Epithelial cell of prostate (primary cell): ENCODE measurements at regions not wholly inside any gene's neighbourhood (a gene's known extent, or its start where the extent isn't known, plus 50 kb on each side); places are given as distances from the start of the nearest gene placed in this dataset.
A peak's percentile ranks its signal among the peaks of the same experiment; 100 is the strongest.
"Not testable (repeated sequence)": the region's sequence is repeated elsewhere in the genome, so short reads cannot be mapped to it uniquely, and the experiment has no call there.

Experiments
- DNase-seq: peaks from one replicate; pipeline ENCODE4 v3.0.0-alpha.2; 2011; ENCODE audit warnings: low read depth, low spot score
- H3K27ac ChIP-seq: fragments of 450-650 bp; 2 replicates; pipeline ENCODE4 v1.5.1; 2017; ENCODE audit warnings: mild to moderate bottlenecking

DNA sequence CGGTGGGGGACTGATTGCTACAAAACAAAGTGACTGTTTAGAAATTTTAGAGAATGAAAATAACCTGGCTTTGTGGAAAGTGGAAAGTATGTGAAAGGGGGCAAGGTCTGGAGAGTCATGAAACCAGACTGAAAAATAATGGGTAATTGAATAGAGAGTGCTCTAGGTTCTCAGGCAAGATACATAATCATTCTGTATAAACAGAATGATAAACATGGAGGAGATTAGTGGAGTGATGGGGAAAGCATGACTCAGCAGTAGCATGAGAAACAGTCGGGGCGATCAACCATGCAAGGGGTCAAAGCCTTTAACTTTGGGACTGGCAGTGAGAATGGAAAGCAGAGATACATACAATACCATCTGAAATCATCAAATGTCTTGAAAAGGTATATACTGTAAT, 332.5 kb downstream of the CCER1 start:
- no peak for DNase-seq
- no peak overlapping the region for H3K27ac ChIP-seq

DNA sequence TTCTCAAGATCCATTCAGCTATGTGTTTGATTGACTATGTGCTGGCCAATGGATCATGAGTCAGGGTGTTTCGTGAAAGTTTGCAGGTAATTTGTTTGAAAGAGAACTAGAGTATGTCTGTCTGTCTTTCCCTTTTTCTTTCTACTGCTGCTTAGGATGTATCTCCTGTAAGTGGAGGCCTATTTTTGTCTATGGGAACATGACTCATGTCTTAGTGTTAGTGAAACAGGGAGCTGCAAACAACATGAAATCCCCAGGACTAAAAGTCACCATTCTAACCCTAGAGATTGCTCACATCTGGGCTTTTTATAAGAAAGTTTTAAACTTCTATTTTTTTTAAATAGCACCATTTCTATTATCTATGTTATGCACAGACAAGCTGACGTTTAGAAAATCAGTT, 333.0 kb downstream of the CCER1 start:
- no peak overlapping the region for H3K27ac ChIP-seq
- no peak for DNase-seq

DNA sequence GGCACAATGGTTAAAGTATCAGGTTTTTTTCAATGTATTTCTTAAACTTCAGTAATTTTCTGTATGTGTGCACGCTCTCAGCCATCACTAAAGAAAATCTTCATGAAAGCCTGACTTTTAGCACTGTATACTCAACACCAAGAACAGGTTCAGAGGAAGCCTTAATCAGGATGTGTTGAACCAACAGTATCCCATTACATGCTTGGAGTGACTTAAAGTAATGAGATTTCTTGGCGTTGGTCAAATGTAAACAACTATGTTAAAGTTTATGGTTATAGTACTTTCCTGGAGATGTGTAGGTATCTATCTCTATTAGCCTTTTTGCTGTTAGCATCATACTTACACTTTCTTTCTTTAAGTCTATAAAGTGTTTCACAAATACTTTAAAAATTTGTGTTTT, 335.0 kb downstream of the CCER1 start:
- no peak overlapping the region for H3K27ac ChIP-seq
- no peak for DNase-seq

DNA sequence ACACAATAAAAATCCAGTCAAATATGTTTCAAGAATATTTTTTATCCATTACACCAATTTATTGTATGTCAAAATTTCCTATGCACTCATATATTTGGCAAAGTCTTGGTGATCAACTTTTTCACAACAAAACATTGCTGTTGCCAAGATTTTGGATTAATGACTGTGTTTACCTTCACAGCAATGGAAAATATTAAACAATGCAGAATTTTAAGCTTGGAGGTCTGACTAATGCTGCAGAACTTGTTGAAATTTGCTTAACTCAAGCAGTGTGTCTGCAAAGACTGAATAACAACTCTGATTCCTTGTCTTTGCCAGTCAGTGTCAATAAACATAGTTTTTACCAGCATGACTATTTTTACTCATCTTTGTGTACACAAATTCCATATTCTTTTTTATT, 336.4 kb downstream of the CCER1 start:
- DNase-seq = peak; percentile 54
- H3K27ac ChIP-seq = no peak overlapping the region

DNA sequence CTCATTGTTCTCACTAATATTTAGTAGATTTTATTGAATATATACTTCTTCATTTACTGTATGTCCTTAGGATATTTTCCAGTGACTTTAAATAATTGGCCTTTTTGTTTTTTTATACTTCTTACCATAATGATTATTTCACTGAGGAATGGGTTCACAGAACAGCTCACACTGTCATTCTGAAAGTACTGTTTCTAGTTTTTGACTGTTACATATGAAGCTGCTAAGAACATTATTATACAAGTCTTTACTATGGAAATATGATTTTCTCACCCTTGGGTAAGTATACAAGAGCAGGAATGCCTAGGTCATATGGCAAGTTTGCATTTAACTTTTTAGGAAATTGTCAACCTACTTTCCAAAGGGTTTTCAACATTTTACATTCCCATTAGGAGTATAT, 343.1 kb downstream of the CCER1 start:
- H3K27ac ChIP-seq = no peak overlapping the region
- no peak for DNase-seq

DNA sequence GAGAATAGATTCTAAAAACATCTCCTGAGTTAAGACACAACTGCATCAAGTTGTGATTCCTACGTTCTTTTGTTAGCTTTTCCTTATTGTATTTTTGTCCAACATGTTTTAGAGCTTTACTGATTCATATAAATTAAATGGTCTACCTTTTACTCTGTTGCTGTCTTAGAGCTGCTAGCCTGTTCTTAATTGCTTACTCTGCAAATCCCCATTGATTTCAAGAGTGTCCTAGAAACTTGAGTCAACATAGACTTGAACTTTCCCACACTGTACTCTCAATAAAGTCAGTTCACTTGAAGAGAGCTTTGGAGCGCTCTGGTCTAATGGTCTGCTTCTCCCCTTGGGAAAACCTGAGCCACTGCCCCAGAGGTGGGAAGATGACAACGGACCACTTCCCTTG, 343.9 kb downstream of the CCER1 start:
- no peak for DNase-seq
- H3K27ac ChIP-seq = no peak overlapping the region

DNA sequence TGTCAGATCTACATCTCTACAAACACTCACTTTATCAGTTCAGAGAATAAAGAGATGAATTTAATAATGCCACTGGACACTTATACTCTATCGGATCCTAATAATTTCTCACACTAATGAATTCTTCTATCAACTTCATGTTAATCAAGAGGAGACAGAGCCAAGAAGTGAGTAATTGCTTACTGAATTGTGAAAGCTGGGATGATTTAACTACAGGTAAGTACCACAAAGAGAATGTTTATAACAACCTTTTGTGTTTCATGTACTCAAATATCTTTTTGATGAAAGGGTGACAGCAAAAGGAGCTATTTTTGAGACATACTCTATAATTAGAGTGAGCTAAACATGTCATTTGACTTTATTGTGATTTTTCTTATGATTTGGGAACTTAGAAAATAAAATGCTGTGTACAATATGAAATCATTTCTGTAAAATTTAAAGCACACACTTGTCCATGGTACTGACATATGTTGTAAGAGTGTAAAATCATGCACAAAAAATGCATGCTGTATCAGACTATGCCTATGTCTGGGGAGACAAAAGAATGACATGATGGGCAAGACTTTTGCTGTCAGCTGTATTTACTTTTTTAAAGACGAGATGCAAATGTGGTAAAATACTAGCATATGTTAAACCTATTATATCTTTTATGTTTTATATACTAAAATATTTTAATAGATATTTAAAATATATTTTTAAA, 361.2 kb downstream of the CCER1 start:
- peak overlapping the region; percentile 40 for H3K27ac ChIP-seq
- no peak for DNase-seq

DNA sequence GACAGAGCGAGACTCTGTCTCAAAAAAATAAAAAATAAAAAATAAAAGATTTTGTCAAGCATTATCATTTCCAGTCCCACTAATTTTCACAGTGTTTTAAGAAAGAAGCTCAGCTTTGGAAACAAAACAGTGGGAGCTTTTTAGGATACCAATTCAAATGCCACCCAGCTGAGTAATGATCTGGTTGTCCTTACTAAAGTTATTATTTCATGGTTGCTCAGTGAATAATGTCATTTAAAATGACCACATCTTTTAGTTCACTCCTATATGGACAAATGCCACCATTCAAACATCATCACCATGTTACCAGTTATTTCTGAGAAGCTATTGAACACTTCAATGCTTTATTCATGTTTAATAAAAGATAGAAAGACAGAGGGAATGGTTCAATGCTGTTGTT, 365.0 kb downstream of the CCER1 start:
- no peak overlapping the region for H3K27ac ChIP-seq
- no peak for DNase-seq

DNA sequence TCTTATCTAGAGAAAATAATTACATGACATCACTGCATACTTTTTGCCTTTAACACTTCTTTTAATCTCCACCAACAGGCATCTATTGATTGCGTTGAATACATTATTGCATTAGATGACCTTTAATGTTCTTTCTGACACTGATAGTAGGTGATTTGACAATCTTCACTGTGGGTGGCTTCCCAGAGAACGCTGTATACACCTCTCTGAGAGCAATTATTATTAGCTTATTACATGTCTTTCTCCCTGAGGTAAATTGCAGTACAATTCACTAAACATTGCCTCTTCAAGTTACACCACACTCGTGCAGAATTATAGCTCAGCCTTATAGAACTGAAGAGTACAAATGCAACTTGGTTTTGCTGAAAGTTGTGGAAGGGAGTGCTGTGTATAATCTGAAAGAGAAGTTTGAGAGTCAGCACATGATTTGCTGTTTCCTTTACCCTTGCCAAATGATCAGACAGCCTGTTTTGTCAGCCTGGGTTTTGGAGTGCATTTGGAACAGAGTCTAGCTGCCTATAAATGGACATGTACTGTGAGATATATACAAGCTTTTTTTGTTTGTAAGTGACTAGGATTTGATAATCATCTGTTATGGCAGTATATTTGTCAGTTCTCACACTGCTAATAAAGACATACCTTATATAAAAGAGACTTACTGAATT, 369.2 kb downstream of the CCER1 start:
- DNase-seq = no peak
- H3K27ac ChIP-seq = no peak overlapping the region

DNA sequence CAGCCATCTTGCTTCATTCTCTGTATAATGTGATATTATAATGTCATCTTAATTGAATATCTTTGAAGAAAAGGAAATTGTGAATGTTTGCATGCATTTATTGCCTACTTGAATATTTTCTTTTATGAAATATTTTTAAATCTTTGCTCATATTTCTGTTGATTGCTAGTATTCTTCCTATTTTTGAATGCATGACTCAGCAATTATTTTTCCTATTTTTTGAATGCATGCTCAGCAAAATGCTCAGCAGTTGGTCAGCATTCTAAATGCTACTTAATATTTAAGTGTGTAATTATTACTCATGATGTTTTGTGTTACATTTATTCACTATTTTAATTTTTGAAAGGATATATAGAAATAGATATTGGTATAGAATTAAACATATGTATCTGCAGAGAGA, 378.3 kb downstream of the CCER1 start:
- DNase-seq = no peak
- H3K27ac ChIP-seq = peak overlapping the region; percentile 19

DNA sequence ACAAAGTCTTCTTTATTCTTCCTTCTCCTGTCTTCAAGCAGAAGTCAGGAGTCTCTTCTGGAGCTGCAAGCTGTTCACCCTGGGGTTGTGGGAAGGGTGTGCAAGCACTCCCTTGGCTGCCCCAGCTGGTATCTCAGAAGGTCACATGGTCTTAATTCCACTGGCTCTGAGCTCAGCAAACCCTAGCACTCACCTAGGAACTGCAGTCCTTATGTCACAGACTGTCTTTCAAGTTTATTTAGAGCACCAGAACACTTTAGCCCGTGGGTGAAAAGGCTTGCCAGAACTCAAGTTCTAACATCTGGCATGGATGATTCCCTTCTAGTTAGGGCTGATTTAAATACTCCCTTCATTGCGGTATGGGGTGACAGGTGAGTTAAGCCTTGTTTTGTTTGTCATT, 379.0 kb downstream of the CCER1 start:
- no peak for DNase-seq

DNA sequence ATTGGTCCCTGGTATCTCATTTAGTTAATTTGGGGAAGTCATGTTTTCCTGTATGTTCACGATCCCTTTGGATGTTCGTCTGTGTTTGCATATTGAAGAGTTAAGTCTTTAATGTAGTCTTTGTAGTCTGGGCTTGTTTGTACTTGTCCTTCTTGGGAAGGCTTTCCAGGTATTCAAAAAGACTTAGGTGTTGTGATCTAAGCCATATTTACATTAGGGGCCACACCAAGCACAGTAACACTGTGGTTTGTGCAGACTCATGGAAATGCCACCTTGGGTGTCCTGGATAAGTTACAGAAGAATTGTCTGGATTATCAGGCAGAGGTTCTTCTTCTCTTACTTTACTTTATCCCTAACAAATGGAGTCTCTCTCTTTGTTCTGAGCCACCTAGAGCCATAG, 380.3 kb downstream of the CCER1 start:
- no peak for DNase-seq

More for the DNA sequence above, 379.0 kb downstream of the CCER1 start:
- peak overlapping the region; percentile 19 for H3K27ac ChIP-seq

DNA sequence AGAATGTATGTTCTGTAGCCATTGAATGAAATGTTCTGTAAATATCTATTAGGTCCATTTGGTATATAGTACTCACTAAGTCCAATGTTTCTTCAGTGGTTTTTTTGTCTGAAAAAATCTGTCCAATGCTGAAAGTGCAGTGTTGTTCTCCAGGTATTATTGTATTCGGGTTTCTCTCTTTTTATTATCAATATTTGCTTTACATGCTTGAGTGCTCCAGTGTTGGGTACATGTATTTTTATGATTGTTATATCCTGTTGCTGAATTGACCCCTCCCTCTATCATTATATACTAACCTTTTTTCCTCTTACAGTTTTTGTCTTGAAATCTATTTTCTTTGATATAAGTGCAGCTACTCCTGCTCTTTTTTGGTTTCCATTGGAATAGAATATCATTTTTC, 382.2 kb downstream of the CCER1 start:
- no peak overlapping the region for H3K27ac ChIP-seq
- no peak for DNase-seq

More for the DNA sequence above, 380.3 kb downstream of the CCER1 start:
- H3K27ac ChIP-seq = peak overlapping the region; percentile 19

DNA sequence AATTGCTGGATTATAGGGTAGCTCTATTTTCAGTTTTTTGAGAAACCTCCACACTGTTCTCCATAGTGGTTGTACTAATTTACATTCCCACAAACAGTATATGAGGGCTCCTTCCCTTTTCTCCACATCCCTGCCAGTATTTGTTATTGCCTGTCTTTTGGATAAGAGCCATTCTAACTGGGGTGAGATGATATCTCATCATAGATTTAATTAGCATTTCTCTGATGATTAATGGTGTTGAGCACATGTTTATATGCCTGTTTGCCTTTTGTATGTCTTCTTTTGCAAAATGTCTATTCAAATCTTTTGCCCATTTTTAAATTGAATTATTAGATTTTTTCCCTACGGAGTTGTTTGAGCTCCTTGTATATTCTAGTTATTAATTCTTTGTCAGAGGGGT, 385.3 kb downstream of the CCER1 start:
- DNase-seq = no peak
- H3K27ac ChIP-seq = no peak overlapping the region

DNA sequence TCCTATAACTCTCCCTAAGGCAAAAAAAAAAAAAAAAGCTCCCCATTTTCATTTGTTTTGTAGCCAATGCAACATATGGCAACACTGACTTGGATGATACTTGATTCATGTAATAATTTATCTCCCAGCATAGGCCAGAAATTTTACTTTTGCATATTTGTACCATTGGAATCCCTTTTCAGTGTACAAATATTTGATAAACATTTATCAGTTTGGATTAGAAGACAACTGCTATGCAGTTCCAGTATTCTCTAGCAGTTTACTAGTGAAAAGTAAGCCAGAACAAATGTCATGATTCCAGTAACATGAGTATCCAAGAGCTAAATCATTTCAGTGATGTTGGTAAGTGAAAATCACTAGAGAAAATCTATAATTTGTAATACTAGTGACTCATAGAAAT, 392.3 kb downstream of the CCER1 start:
- H3K27ac ChIP-seq = no peak overlapping the region
- no peak for DNase-seq

DNA sequence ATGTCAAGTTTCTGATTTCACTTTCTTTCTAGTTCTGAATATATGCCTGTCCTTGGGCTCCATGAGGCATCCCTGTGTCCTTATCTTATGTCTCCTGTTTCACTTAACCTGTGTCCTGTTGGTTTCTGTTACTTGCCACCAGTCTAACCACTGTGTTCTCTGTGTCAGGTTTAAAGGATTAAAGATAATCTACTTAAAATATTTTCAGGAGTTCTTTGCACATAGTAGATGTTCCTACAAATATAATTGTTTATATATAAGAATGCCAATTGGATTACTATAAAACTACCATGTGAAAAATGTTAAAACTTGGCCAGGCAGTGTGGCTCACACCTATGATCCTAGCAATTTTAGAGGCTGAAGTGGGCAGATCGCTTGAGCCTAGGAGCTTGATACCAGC, 406.4 kb downstream of the CCER1 start:
- no peak for DNase-seq

DNA sequence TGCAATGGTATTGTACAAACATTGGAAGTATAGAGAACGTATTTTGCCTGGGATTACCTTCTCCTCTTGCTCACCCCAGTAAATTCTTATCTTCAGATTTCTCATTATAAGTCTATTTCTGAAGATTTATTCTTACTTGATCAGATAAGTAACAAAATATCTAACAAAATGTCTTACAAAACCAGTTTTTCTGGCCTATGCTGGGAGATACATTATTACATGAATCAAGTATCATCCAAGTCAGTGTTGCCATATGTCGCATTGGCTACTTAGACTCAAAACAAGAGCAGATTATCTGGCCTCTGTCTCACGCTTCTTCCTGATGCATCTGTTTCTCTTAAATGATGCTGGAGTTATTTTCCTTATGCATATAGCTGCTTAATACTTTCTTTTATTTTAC, 408.5 kb downstream of the CCER1 start:
- no peak for DNase-seq
- H3K27ac ChIP-seq = no peak overlapping the region

More for the DNA sequence above, 406.4 kb downstream of the CCER1 start:
- H3K27ac ChIP-seq = no peak overlapping the region

DNA sequence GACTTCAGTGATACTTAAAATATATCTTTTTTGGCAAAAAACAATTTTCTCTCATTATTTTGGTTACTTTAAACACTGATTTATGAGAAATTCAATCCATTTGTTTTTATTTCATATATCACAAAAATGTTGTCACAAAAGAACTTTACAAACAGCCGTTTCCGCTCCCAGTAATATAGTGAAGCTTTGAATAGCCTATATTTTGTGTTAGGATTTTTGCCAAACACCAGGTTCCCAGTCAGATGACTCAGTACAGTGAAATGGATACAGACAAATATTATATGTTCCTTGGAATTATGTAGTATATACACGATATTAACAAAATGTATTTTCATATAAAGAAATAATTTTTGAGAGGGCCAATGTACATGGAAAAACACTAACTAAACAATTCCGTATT, 411.1 kb downstream of the CCER1 start:
- no peak overlapping the region for H3K27ac ChIP-seq
- no peak for DNase-seq

DNA sequence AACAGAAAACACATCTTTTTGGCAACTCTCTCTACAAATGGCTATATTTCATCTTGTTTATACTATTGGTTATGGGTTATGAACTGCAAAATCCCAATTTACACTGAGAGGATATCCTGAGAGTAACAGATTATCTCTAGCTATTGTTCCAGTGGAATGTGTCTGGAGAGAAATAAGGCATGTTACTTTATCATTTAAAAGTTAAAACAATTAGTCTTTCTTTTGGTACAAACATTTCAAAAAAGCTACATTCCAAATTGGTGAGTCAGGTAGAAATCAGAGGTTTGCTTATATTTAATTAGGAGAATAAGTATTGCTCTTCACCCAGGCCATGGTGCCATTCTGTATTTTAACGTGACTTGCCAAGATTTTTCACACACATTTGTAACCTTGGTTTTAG, 411.6 kb downstream of the CCER1 start:
- H3K27ac ChIP-seq = no peak overlapping the region
- no peak for DNase-seq

DNA sequence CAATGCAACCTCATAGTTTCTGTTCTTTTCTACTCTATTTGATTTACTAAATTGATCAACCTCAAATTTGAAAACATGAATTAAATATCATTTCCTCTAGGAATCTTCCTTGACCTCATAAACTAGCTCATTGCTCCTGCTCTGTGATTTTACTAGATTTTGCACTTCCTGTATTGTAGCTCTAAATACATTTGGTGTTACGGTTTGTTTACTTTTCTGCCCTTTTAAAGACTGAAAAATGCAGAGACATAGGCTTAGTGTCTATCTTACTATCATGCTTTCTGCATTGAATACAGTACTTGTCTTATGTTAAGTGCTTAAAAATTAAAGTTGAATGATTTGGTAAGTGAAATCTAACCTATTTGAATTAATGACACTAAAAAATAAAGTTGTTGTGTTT, 412.1 kb downstream of the CCER1 start:
- not testable (repeated sequence) for DNase-seq, H3K27ac ChIP-seq

DNA sequence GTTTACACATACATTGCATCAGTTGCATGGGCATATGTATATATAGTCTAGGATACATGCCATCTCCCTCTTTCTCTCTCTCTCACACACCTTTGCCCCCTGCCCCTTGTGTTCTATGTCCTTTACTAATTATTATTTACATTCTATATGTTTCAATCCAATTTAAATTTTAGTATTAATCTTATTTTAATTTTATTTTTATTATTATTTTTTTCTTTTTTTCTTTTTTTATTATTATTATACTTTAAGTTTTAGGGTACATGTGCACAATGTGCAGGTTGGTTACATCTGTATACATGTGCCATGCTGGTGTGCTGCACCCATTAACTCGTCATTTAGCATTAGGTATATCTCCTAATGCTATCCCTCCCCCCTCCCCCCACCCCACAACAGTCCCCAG, 421.1 kb downstream of the CCER1 start:
- DNase-seq, H3K27ac ChIP-seq: not testable (repeated sequence)
